Transverse colon (tissue), 4 donors: ENCODE measurements at regions not wholly inside any gene's neighbourhood (a gene's known extent, or its start where the extent isn't known, plus 50 kb on each side); places are given as distances from the start of the nearest gene placed in this dataset.

Experiments
- CTCF ChIP-seq, 5 experiments: fragments of 200-600 bp in 3 of 5; fragments of 450-650 bp in 2 of 5; sonication (generic) in 3 of 5; IDR thresholded peaks; 1 replicate in 2 of 5; 2 replicates in 3 of 5; pipeline ENCODE4 v1.5.1; 2016 to 2017; ENCODE audit warnings: antibody characterized with exemption in 5 of 5, inconsistent platforms in 3 of 5, mild to moderate bottlenecking in 2 of 5, moderate library complexity in 1 of 5
- EP300 ChIP-seq: sonication (generic); formaldehyde crosslinking; IDR thresholded peaks from one replicate; pipeline ENCODE4 v1.6.1; 2017; ENCODE audit warnings: antibody characterized with exemption, low read depth
- POLR2A ChIP-seq: fragments of 450-650 bp; IDR thresholded peaks from one replicate; pipeline ENCODE4 v1.6.1; 2016; ENCODE audit warnings: antibody characterized with exemption, mild to moderate bottlenecking, moderate library complexity
- POLR2AphosphoS5 ChIP-seq, 3 donors: sonication (generic); formaldehyde crosslinking; IDR thresholded peaks; one replicate each; pipeline ENCODE4 v1.6.1; 2016; ENCODE audit warnings: antibody characterized with exemption in 3 of 3

GRCh38 chr12:107486140-107486892 is 199.3 kb upstream of the PWP1 start:
- TF ChIP-seq CTCF (IDR thresholded peaks at IDR 0.05): no peak
- no peak for TF ChIP-seq POLR2A
- TF ChIP-seq POLR2AphosphoS5 (IDR thresholded peaks at IDR 0.05): no peak
- TF ChIP-seq EP300: no peak
